ENCODE measurements at regions not wholly inside any gene's neighbourhood (a gene's known extent, or its start where the extent isn't known, plus 50 kb on each side); places are given as distances from the start of the nearest gene placed in this dataset.

- Histone ChIP-seq H3K4me1 (ENCODE audit: control extremely low read depth in 1 of 4, control insufficient read depth in 4 of 4, insufficient read depth in 4 of 4, low read length in 3 of 4) (peaks cover 0 to 7% (median 3%) of the 10 kb centered on the region in 4 experiments), H3K36me3 (ENCODE audit: control insufficient read depth in 4 of 4, insufficient read depth in 4 of 4, low read length in 3 of 4) (no peaks in the 10 kb centered on the region), H3K9me3 (ENCODE audit: control extremely low read depth in 1 of 5, control insufficient read depth in 4 of 5, insufficient read depth in 2 of 5, low read depth in 1 of 5, low read length in 4 of 5) (no peaks in the 10 kb centered on the region), H3K27me3 (replicated peaks in 2 of 5; ENCODE audit: control insufficient read depth in 4 of 5, insufficient read depth in 5 of 5, low read length in 4 of 5) (peaks cover 0 to 10% (median 4%) of the 10 kb centered on the region in 5 experiments), H3K27ac (ENCODE audit: insufficient read depth in 1 of 2, low read depth in 1 of 2, low read length in 2 of 2, poor library complexity in 1 of 2, severe bottlenecking in 2 of 2) (no peak overlapping the region), H3K4me3 (ENCODE audit: control insufficient read depth in 1 of 7, extremely low read depth in 1 of 7, insufficient read depth in 4 of 7, low read depth in 2 of 7, low read length in 6 of 7) (no peak overlapping the region)
- ChIA-PET POLR2A (no interaction called here), CTCF (no interaction called here)
- 89% methylated on average over 11 of the region's 11 CpGs for WGBS (ENCODE audit: insufficient coverage)
- DNase-seq: no peak
These were observed 116.4 kb downstream of the ACKR3 start for GRCh38 chr2:236685979-236686520.

- Histone ChIP-seq H3K36me3 (ENCODE audit: control insufficient read depth in 4 of 4, insufficient read depth in 4 of 4, low read length in 3 of 4) (no peaks in the 10 kb centered on the region), H3K4me1 (ENCODE audit: control extremely low read depth in 1 of 4, control insufficient read depth in 4 of 4, insufficient read depth in 4 of 4, low read length in 3 of 4) (peaks cover 0 to 7% (median 3%) of the 10 kb centered on the region in 4 experiments), H3K27ac (ENCODE audit: insufficient read depth in 1 of 2, low read depth in 1 of 2, low read length in 2 of 2, poor library complexity in 1 of 2, severe bottlenecking in 2 of 2) (no peak overlapping the region), H3K27me3 (replicated peaks in 2 of 5; ENCODE audit: control insufficient read depth in 4 of 5, insufficient read depth in 5 of 5, low read length in 4 of 5) (peaks cover 0 to 10% (median 4%) of the 10 kb centered on the region in 5 experiments), H3K9me3 (ENCODE audit: control extremely low read depth in 1 of 5, control insufficient read depth in 4 of 5, insufficient read depth in 2 of 5, low read depth in 1 of 5, low read length in 4 of 5) (no peaks in the 10 kb centered on the region), H3K4me3 (ENCODE audit: control insufficient read depth in 1 of 7, extremely low read depth in 1 of 7, insufficient read depth in 4 of 7, low read depth in 2 of 7, low read length in 6 of 7) (no peak overlapping the region)
- CTCF ChIA-PET: no interaction called here
- POLR2A ChIA-PET: no interaction called here
- peak; percentile 2 to 62 (median 46) for DNase-seq
- 56% methylated on average over 2 of the region's 2 CpGs for WGBS (ENCODE audit: insufficient coverage)
These were observed 116.9 kb downstream of the ACKR3 start for GRCh38 chr2:236686561-236686960.

DNA sequence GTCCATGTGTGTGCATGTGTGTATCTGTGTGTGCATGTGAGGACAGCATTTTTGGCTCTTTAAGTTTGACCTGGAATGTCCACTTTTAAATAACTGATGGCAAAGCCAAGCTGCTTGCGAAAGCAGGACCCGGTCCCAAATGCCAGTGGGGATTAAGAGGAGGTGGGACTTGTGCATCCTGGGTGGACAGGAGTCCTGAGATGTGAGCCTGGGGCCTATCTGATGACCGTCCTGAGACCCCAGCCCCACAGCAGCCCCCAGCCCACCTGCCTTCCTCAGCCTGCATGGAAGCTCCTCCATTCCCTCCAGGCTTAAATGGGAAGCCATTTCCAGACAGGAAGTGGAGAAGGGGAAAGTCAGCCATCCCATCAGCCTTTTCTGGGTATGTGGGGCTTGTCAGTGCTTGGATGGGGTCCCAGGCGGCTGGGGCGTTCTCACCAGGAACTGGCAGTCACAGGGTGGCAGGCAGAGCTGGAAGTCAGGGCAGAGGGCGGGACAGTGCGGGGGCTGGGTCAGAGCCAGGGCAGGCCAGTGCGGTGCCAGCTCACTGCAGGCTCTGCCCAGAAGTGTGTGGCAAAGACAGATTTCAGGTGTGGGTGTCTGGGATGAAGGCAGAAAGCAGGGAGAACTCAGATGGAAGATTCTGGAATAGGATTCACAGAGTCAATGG is 117.8 kb downstream of the ACKR3 start:
- H3K4me1 ChIP-seq (ENCODE audit: control extremely low read depth in 1 of 4, control insufficient read depth in 4 of 4, insufficient read depth in 4 of 4, low read length in 3 of 4): peaks cover 0 to 7% (median 3%) of the 10 kb centered on the region in 4 experiments
- no peak for DNase-seq
- H3K27me3 ChIP-seq (replicated peaks in 2 of 5; ENCODE audit: control insufficient read depth in 4 of 5, insufficient read depth in 5 of 5, low read length in 4 of 5): peaks cover 0 to 10% (median 4%) of the 10 kb centered on the region in 5 experiments
- ChIA-PET POLR2A (no interaction called here), CTCF (no interaction called here)
- H3K27ac ChIP-seq (ENCODE audit: insufficient read depth in 1 of 2, low read depth in 1 of 2, low read length in 2 of 2, poor library complexity in 1 of 2, severe bottlenecking in 2 of 2): no peak overlapping the region
- WGBS (ENCODE audit: insufficient coverage): 100% methylated on average over 8 of the region's 8 CpGs
- no peak overlapping the region for H3K4me3 ChIP-seq (ENCODE audit: control insufficient read depth in 1 of 7, extremely low read depth in 1 of 7, insufficient read depth in 4 of 7, low read depth in 2 of 7, low read length in 6 of 7)
- no peaks in the 10 kb centered on the region for H3K36me3 ChIP-seq (ENCODE audit: control insufficient read depth in 4 of 4, insufficient read depth in 4 of 4, low read length in 3 of 4)
- no peaks in the 10 kb centered on the region for H3K9me3 ChIP-seq (ENCODE audit: control extremely low read depth in 1 of 5, control insufficient read depth in 4 of 5, insufficient read depth in 2 of 5, low read depth in 1 of 5, low read length in 4 of 5)

DNA sequence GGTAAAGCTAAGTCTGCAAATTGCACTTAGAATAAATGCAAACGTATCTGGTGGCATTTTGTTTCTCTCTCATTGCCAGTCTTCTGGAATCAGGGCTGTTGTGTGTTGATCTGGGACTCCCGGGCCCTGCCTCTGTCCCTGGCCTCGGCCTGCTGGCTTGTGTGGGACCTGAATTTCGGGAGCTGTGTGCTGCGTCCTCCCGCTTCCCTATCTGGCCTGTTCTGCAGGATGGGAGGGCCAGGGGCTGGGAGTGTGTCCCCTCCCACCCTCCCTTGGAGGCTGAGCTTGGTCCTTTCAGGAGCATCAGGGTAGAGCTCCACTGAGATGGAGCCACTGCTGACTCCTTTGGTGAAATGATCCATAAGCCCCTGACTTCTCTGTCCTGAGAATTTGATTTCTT is 118.5 kb downstream of the ACKR3 start:
- Histone ChIP-seq H3K36me3 (ENCODE audit: control insufficient read depth in 4 of 4, insufficient read depth in 4 of 4, low read length in 3 of 4) (no peaks in the 10 kb centered on the region), H3K4me1 (ENCODE audit: control extremely low read depth in 1 of 4, control insufficient read depth in 4 of 4, insufficient read depth in 4 of 4, low read length in 3 of 4) (peaks cover 0 to 7% (median 3%) of the 10 kb centered on the region in 4 experiments), H3K9me3 (ENCODE audit: control extremely low read depth in 1 of 5, control insufficient read depth in 4 of 5, insufficient read depth in 2 of 5, low read depth in 1 of 5, low read length in 4 of 5) (no peaks in the 10 kb centered on the region), H3K4me3 (ENCODE audit: control insufficient read depth in 1 of 7, extremely low read depth in 1 of 7, insufficient read depth in 4 of 7, low read depth in 2 of 7, low read length in 6 of 7) (no peak overlapping the region), H3K27ac (ENCODE audit: insufficient read depth in 1 of 2, low read depth in 1 of 2, low read length in 2 of 2, poor library complexity in 1 of 2, severe bottlenecking in 2 of 2) (no peak overlapping the region), H3K27me3 (replicated peaks in 2 of 5; ENCODE audit: control insufficient read depth in 4 of 5, insufficient read depth in 5 of 5, low read length in 4 of 5) (peaks cover 0 to 10% (median 4%) of the 10 kb centered on the region in 5 experiments)
- CTCF ChIA-PET: no interaction called here
- POLR2A ChIA-PET: no interaction called here
- no peak for DNase-seq
- WGBS (ENCODE audit: insufficient coverage): 97% methylated on average over 4 of the region's 6 CpGs

GRCh38 chr2:236688563-236689392 is 119.2 kb downstream of the ACKR3 start:
- DNase-seq: no peak
- Histone ChIP-seq H3K27ac (ENCODE audit: insufficient read depth in 1 of 2, low read depth in 1 of 2, low read length in 2 of 2, poor library complexity in 1 of 2, severe bottlenecking in 2 of 2) (no peak overlapping the region), H3K36me3 (ENCODE audit: control insufficient read depth in 4 of 4, insufficient read depth in 4 of 4, low read length in 3 of 4) (no peaks in the 10 kb centered on the region), H3K4me1 (ENCODE audit: control extremely low read depth in 1 of 4, control insufficient read depth in 4 of 4, insufficient read depth in 4 of 4, low read length in 3 of 4) (peaks cover 0 to 7% (median 3%) of the 10 kb centered on the region in 4 experiments), H3K9me3 (ENCODE audit: control extremely low read depth in 1 of 5, control insufficient read depth in 4 of 5, insufficient read depth in 2 of 5, low read depth in 1 of 5, low read length in 4 of 5) (no peaks in the 10 kb centered on the region), H3K27me3 (replicated peaks in 2 of 5; ENCODE audit: control insufficient read depth in 4 of 5, insufficient read depth in 5 of 5, low read length in 4 of 5) (peaks cover 0 to 12% (median 4%) of the 10 kb centered on the region in 5 experiments), H3K4me3 (ENCODE audit: control insufficient read depth in 1 of 7, extremely low read depth in 1 of 7, insufficient read depth in 4 of 7, low read depth in 2 of 7, low read length in 6 of 7) (no peak overlapping the region)
- WGBS (ENCODE audit: insufficient coverage): 74% methylated on average over 18 of the region's 23 CpGs
- ChIA-PET POLR2A (no interaction called here), CTCF (no interaction called here)

DNA sequence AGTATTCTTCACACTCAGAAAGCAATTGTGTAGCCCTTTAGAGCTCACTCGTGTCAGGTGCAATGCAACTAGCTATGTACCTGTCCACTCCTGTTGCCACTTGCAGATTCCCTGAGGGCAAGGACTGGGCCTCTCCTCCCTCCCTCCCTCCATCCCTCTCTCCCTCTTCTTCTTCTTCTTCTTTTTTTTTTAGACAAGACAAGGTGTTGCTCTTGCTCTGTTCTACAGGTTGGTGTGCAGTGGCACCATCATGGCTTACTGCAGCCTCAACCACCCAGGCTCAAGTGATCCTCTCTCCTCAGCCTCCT is 119.7 kb downstream of the ACKR3 start:
- no peaks in the 10 kb centered on the region for H3K36me3 ChIP-seq (ENCODE audit: control insufficient read depth in 4 of 4, insufficient read depth in 4 of 4, low read length in 3 of 4)
- DNase-seq: no peak
- no peak overlapping the region for H3K27ac ChIP-seq (ENCODE audit: insufficient read depth in 1 of 2, low read depth in 1 of 2, low read length in 2 of 2, poor library complexity in 1 of 2, severe bottlenecking in 2 of 2)
- H3K9me3 ChIP-seq (ENCODE audit: control extremely low read depth in 1 of 5, control insufficient read depth in 4 of 5, insufficient read depth in 2 of 5, low read depth in 1 of 5, low read length in 4 of 5): no peaks in the 10 kb centered on the region
- ChIA-PET POLR2A (no interaction called here), CTCF (interaction anchor here (0.8 kb wide), 1 partner anchor 12 kb away, joined by 3 read pairs; no protein-coding TSS in a partner anchor)
- no peak overlapping the region for H3K4me3 ChIP-seq (ENCODE audit: control insufficient read depth in 1 of 7, extremely low read depth in 1 of 7, insufficient read depth in 4 of 7, low read depth in 2 of 7, low read length in 6 of 7)
- 70% methylated on average over 1 of the region's 1 CpG for WGBS (ENCODE audit: insufficient coverage)
- H3K27me3 ChIP-seq (replicated peaks in 2 of 5; ENCODE audit: control insufficient read depth in 4 of 5, insufficient read depth in 5 of 5, low read length in 4 of 5): peaks cover 0 to 16% (median 4%) of the 10 kb centered on the region in 5 experiments
- H3K4me1 ChIP-seq (ENCODE audit: control extremely low read depth in 1 of 4, control insufficient read depth in 4 of 4, insufficient read depth in 4 of 4, low read length in 3 of 4): peaks cover 0 to 7% (median 3%) of the 10 kb centered on the region in 4 experiments

GRCh38 chr2:236689981-236690380 is 120.4 kb downstream of the ACKR3 start:
- Histone ChIP-seq H3K36me3 (ENCODE audit: control insufficient read depth in 4 of 4, insufficient read depth in 4 of 4, low read length in 3 of 4) (no peaks in the 10 kb centered on the region), H3K4me1 (ENCODE audit: control extremely low read depth in 1 of 4, control insufficient read depth in 4 of 4, insufficient read depth in 4 of 4, low read length in 3 of 4) (peaks cover 0 to 7% (median 3%) of the 10 kb centered on the region in 4 experiments), H3K27ac (ENCODE audit: insufficient read depth in 1 of 2, low read depth in 1 of 2, low read length in 2 of 2, poor library complexity in 1 of 2, severe bottlenecking in 2 of 2) (no peak overlapping the region), H3K4me3 (ENCODE audit: control insufficient read depth in 1 of 7, extremely low read depth in 1 of 7, insufficient read depth in 4 of 7, low read depth in 2 of 7, low read length in 6 of 7) (no peak overlapping the region), H3K27me3 (replicated peaks in 2 of 5; ENCODE audit: control insufficient read depth in 4 of 5, insufficient read depth in 5 of 5, low read length in 4 of 5) (peaks cover 0 to 18% (median 4%) of the 10 kb centered on the region in 5 experiments), H3K9me3 (ENCODE audit: control extremely low read depth in 1 of 5, control insufficient read depth in 4 of 5, insufficient read depth in 2 of 5, low read depth in 1 of 5, low read length in 4 of 5) (no peaks in the 10 kb centered on the region)
- ChIA-PET POLR2A (no interaction called here), CTCF (interaction anchor here (0.8 kb wide), 1 partner anchor 13 kb away, joined by 3 read pairs; no protein-coding TSS in a partner anchor)
- DNase-seq: no peak
- no CpG with 5 or more reads among the region's 3 CpGs for WGBS (ENCODE audit: insufficient coverage)
